ENCODE measurements at regions not wholly inside any gene's neighbourhood (a gene's known extent, or its start where the extent isn't known, plus 50 kb on each side); places are given as distances from the start of the nearest gene placed in this dataset.

GRCh38 chr10:2836921-2837662 lies 230.3 kb upstream of the PFKP start:
- H3K9me3 Mint-ChIP-seq (ENCODE audit: low read depth) = peaks cover 5% of the 10 kb centered on the region
- TF ChIP-seq CTCF (IDR thresholded peaks at IDR 0.05; ENCODE audit: unreplicated experiment) = no peak
- H3K27ac Mint-ChIP-seq = no peak overlapping the region
- DNase-seq (ENCODE audit: low spot score, unreplicated experiment) = no peak
- no peaks in the 10 kb centered on the region for H3K36me3 Mint-ChIP-seq (ENCODE audit: insufficient read depth)
- H3K4me1 Mint-ChIP-seq (ENCODE audit: low read depth) = peaks cover 4% of the 10 kb centered on the region
- peaks cover 28% of the 10 kb centered on the region for H3K27me3 Mint-ChIP-seq
- no peak overlapping the region for H3K4me3 Mint-ChIP-seq (ENCODE audit: low read depth)

- H3K4me3 Mint-ChIP-seq (ENCODE audit: low read depth) = no peak overlapping the region
- DNase-seq (ENCODE audit: low spot score, unreplicated experiment) = no peak
- peaks cover 26% of the 10 kb centered on the region for H3K27me3 Mint-ChIP-seq
- no peaks in the 10 kb centered on the region for H3K9me3 Mint-ChIP-seq (ENCODE audit: low read depth)
- H3K36me3 Mint-ChIP-seq (ENCODE audit: insufficient read depth) = no peaks in the 10 kb centered on the region
- no peak overlapping the region for H3K27ac Mint-ChIP-seq
- peaks cover 4% of the 10 kb centered on the region for H3K4me1 Mint-ChIP-seq (ENCODE audit: low read depth)
- no peak for TF ChIP-seq CTCF (IDR thresholded peaks at IDR 0.05; ENCODE audit: unreplicated experiment)
Measured at GRCh38 chr10:2834214-2834613, 233.1 kb upstream of the PFKP start.

GRCh38 chr10:2831509-2831908 lies 235.8 kb upstream of the PFKP start:
- no peak for TF ChIP-seq CTCF (IDR thresholded peaks at IDR 0.05; ENCODE audit: unreplicated experiment)
- no peak overlapping the region for H3K4me3 Mint-ChIP-seq (ENCODE audit: low read depth)
- H3K27ac Mint-ChIP-seq = no peak overlapping the region
- H3K36me3 Mint-ChIP-seq (ENCODE audit: insufficient read depth) = no peaks in the 10 kb centered on the region
- no peaks in the 10 kb centered on the region for H3K9me3 Mint-ChIP-seq (ENCODE audit: low read depth)
- H3K4me1 Mint-ChIP-seq (ENCODE audit: low read depth) = peaks cover 4% of the 10 kb centered on the region
- DNase-seq (ENCODE audit: low spot score, unreplicated experiment) = no peak
- H3K27me3 Mint-ChIP-seq = peaks cover 17% of the 10 kb centered on the region

- Mint-ChIP-seq H3K27me3 (peaks cover 17% of the 10 kb centered on the region), H3K27ac (no peak overlapping the region), H3K4me1 (ENCODE audit: low read depth) (no peaks in the 10 kb centered on the region), H3K4me3 (ENCODE audit: low read depth) (no peak overlapping the region), H3K36me3 (ENCODE audit: insufficient read depth) (no peaks in the 10 kb centered on the region), H3K9me3 (ENCODE audit: low read depth) (no peaks in the 10 kb centered on the region)
- TF ChIP-seq CTCF (IDR thresholded peaks at IDR 0.05; ENCODE audit: unreplicated experiment) = no peak
- no peak for DNase-seq (ENCODE audit: low spot score, unreplicated experiment)
Measured at GRCh38 chr10:2828741-2829140, 238.6 kb upstream of the PFKP start.

- Mint-ChIP-seq H3K4me1 (ENCODE audit: low read depth) (no peaks in the 10 kb centered on the region), H3K36me3 (ENCODE audit: insufficient read depth) (no peaks in the 10 kb centered on the region), H3K27me3 (peaks cover 6% of the 10 kb centered on the region), H3K4me3 (ENCODE audit: low read depth) (no peak overlapping the region), H3K27ac (no peak overlapping the region), H3K9me3 (ENCODE audit: low read depth) (no peaks in the 10 kb centered on the region)
- no peak for TF ChIP-seq CTCF (IDR thresholded peaks at IDR 0.05; ENCODE audit: unreplicated experiment)
- no peak for DNase-seq (ENCODE audit: low spot score, unreplicated experiment)
Measured at GRCh38 chr10:2826675-2827074, 240.7 kb upstream of the PFKP start.
